ENCODE measurements at regions not wholly inside any gene's neighbourhood (a gene's known extent, or its start where the extent isn't known, plus 50 kb on each side); places are given as distances from the start of the nearest gene placed in this dataset.
"Not testable (repeated sequence)": the region's sequence is repeated elsewhere in the genome, so short reads cannot be mapped to it uniquely, and the experiment has no call there.

- Mint-ChIP-seq H3K27me3 (ENCODE audit: low read depth) (no peaks in the 10 kb centered on the region), H3K36me3 (no peaks in the 10 kb centered on the region), H3K4me3 (no peak overlapping the region), H3K27ac (no peak overlapping the region), H3K4me1 (peaks cover 5% of the 10 kb centered on the region), H3K9me3 (no peaks in the 10 kb centered on the region)
- TF ChIP-seq CTCF (IDR thresholded peaks at IDR 0.05; ENCODE audit: unreplicated experiment), result no peak
- DNase-seq (ENCODE audit: low spot score in 2 of 2, unreplicated experiment in 2 of 2), result no peak
Observed at GRCh38 chr18:42509750-42510415, 554.8 kb downstream of the PIK3C3 start.

GRCh38 chr18:42510540-42510939 is 555.5 kb downstream of the PIK3C3 start:
- Mint-ChIP-seq H3K4me1 (peaks cover 5% of the 10 kb centered on the region), H3K4me3 (no peak overlapping the region), H3K36me3 (no peaks in the 10 kb centered on the region), H3K27me3 (ENCODE audit: low read depth) (no peaks in the 10 kb centered on the region), H3K9me3 (no peaks in the 10 kb centered on the region), H3K27ac (no peak overlapping the region)
- DNase-seq (ENCODE audit: low spot score in 2 of 2, unreplicated experiment in 2 of 2), result no peak
- TF ChIP-seq CTCF (IDR thresholded peaks at IDR 0.05; ENCODE audit: unreplicated experiment), result no peak

- no peak overlapping the region for H3K4me3 Mint-ChIP-seq
- no peaks in the 10 kb centered on the region for H3K36me3 Mint-ChIP-seq
- no peak overlapping the region for H3K27ac Mint-ChIP-seq
- TF ChIP-seq CTCF (IDR thresholded peaks at IDR 0.05; ENCODE audit: unreplicated experiment), result no peak
- peaks cover 5% of the 10 kb centered on the region for H3K4me1 Mint-ChIP-seq
- peaks cover 6% of the 10 kb centered on the region for H3K9me3 Mint-ChIP-seq
- no peak for DNase-seq (ENCODE audit: low spot score in 2 of 2, unreplicated experiment in 2 of 2)
- no peaks in the 10 kb centered on the region for H3K27me3 Mint-ChIP-seq (ENCODE audit: low read depth)
Observed at GRCh38 chr18:42513441-42513840, 558.4 kb downstream of the PIK3C3 start.

GRCh38 chr18:42514512-42514911 is 559.5 kb downstream of the PIK3C3 start:
- Mint-ChIP-seq H3K36me3 (no peaks in the 10 kb centered on the region), H3K27ac (no peak overlapping the region), H3K4me3 (no peak overlapping the region), H3K4me1 (peaks cover 5% of the 10 kb centered on the region), H3K27me3 (ENCODE audit: low read depth) (no peaks in the 10 kb centered on the region), H3K9me3 (peaks cover 6% of the 10 kb centered on the region)
- TF ChIP-seq CTCF (IDR thresholded peaks at IDR 0.05; ENCODE audit: unreplicated experiment), result no peak
- no peak for DNase-seq (ENCODE audit: low spot score in 2 of 2, unreplicated experiment in 2 of 2)

- Mint-ChIP-seq H3K27me3 (ENCODE audit: low read depth) (peaks cover 1% of the 10 kb centered on the region), H3K4me3 (no peak overlapping the region), H3K27ac (no peak overlapping the region), H3K36me3 (no peaks in the 10 kb centered on the region), H3K9me3 (peaks cover 6% of the 10 kb centered on the region), H3K4me1 (peaks cover 5% of the 10 kb centered on the region)
- TF ChIP-seq CTCF (IDR thresholded peaks at IDR 0.05; ENCODE audit: unreplicated experiment), result no peak
- DNase-seq (ENCODE audit: low spot score in 2 of 2, unreplicated experiment in 2 of 2), result no peak
Observed at GRCh38 chr18:42517896-42518295, 562.9 kb downstream of the PIK3C3 start.

GRCh38 chr18:42518331-42518730 is 563.3 kb downstream of the PIK3C3 start:
- H3K9me3 Mint-ChIP-seq; H3K4me3 Mint-ChIP-seq; H3K36me3 Mint-ChIP-seq; H3K27me3 Mint-ChIP-seq (ENCODE audit: low read depth); H3K4me1 Mint-ChIP-seq; H3K27ac Mint-ChIP-seq; DNase-seq (ENCODE audit: low spot score in 2 of 2, unreplicated experiment in 2 of 2): not testable (repeated sequence)
